ENCODE measurements at regions not wholly inside any gene's neighbourhood (a gene's known extent, or its start where the extent isn't known, plus 50 kb on each side); places are given as distances from the start of the nearest gene placed in this dataset.
A peak's percentile ranks its signal among the peaks of the same experiment; 100 is the strongest.
"Not testable (repeated sequence)": the region's sequence is repeated elsewhere in the genome, so short reads cannot be mapped to it uniquely, and the experiment has no call there.

DNA sequence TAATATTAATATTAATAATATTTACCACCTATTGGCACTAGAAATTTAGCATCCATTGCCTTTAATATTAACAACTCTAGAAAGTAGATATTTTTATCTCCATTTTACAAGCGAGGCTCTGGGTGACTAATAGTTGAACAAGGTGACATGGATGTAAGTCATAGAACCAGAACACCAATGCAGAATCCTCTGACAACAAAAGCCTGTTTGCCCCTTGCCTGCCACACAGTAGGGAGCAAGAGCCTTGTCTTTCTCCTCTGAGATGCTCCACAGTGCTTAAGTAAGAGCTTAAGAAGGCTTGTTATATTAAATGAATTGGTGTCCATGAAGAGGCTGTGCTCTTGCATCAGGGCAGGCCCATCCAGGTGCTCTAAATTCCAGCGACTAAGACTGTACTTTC is 51.2 kb upstream of the LBX1 start:
- DNase-seq (ENCODE audit: low spot score) = no peak

DNA sequence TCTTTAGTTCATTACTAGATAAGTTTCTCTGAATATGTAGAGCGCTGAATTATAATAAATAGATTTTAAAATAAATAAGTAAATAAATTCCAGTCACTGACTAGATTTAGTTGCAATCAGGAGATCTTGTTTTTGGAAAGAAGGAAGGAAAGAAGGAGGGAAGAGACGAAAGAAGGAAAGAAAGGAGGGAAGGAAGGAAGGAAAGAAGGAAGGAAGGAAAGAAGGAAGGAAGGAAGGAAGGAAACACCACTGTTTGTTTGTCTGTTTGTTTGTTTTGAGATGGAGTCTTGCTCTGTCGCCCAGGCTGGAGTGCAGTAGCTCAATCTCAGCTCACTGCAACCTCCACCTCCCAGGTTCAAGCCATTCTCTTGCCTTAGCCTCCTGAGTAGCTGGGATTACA is 51.7 kb upstream of the LBX1 start:
- not testable (repeated sequence) for DNase-seq (ENCODE audit: low spot score)

DNA sequence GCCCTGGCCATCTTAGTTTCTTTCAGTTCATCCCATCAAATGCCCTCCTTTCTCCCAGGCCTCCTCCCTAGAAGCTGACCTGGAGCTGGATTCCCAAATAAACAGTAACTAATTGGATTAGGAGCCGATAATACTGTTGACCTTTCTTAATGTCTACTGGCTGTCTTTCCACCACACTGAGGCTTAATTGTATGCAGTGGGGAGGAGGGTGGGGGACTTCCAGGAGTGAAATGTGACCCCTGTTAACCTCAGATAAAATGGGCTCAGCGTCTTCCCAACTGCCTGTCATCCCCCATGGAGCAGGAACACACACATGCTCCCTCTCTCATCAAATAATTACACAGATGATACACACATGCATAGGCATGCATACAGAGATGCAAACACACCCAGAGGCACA is 53.7 kb upstream of the LBX1 start:
- no peak for DNase-seq (ENCODE audit: low spot score)

DNA sequence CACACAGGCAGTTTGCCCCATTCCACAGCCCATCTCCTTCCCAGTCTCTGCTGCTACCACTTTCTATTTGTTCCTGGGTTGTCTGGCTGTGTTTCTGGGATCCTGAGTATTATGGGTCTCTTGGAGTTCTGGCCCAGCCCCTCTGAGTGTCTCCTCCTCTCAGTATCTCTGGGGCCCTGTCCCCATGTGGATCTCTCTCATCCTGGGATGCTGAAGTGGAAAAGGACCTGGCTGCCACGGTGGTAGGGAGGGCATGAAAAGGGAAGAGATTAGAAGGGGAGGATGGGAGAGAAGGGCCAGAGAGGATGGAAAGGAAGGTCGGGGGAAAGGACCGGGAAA is 54.5 kb upstream of the LBX1 start:
- no peak for DNase-seq (ENCODE audit: low spot score)

DNA sequence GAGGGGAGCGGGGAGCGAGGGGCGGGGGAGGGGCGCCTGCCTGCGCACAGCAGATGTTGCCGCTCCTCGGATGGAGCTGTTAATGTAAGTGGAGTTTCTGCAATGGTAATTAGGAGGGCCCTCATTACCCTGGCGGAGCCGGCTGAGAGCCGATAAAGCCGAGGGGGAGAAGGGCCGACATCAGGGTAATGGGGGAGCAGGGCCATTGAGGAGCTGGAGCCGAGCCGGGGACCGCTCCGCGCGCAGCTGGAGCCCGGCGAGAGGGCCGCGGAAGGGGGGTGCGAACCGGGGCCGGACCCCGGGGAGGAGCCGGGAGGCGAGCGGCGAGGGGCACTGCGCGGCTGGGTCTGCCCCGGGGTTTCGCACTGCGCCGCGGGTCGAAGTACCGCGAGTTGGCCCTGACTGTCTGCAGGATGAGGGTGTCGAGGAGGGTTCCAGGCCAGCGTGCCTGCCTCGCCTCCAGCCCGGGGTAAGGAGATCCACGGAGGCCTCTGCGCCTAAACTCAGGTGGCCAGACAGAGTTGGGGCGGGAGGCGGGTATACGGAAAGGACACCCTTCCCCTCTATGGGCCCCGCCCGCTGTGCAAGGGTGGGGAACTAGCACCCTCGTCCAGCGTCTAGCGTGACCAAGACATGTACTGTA is 55.0 kb upstream of the LBX1 start:
- no peak for DNase-seq (ENCODE audit: low spot score)

DNA sequence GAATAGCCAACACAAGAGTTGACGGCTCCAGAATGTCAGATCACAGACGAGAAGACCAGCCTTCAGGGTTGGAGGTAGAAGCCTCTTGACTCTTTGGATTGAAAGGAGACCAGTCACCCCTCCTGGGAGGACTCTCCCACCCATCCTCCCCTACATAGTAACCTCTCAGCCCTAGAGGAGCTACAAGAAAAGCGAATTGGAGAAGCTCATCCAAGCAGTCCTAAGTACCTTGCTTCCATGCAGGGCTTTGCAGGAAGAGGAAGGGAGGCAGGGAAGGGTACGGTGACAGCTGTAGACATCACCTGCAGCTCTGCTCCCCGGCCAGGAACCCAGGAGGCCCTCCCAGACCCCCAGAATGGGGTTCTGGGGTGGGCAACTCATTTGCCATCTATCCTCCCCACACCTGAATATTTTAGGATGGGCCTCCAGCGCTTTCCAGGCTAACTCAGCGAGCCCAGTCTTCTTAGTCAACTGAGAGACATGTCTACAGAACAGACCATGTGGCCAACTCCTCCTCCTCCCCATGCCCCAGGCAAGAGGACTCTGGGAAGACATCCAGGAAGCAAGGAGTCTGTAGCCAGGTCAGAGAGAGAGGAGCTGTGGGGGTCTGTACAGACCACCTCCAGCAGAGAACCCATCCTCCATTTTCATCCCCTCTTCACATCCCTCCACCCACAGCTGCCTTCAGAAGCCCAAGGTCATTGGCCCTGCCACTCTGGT is 55.6 kb upstream of the LBX1 start:
- DNase-seq (ENCODE audit: low spot score) = no peak

DNA sequence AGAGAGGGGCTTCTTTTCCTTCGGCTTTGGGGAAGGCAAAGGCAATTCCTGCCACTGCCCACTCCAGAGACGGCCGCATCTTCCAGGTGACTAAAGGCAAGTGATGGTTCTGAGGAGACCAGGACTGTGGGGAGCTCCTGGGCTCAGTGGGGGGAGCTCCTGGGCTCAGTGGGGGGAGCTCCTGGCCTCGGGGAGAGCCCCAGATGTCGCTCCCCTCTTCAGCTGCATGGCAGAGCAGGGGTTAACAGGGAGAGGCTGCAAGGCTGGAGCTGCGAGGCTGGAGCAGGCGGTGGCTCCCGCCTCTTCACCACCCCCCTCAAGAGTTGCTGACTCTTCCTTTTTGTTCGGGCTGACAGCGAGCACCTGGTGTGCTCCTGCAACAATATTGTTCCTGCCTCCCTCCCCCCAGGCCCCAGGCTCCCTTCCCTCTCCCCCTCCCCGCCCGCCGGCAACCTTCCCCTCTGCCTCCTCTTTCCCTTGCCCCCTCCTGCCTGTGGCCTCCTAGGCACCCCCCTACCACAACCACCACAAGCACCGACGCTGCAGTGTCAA is 56.3 kb upstream of the LBX1 start:
- DNase-seq (ENCODE audit: low spot score) = no peak

DNA sequence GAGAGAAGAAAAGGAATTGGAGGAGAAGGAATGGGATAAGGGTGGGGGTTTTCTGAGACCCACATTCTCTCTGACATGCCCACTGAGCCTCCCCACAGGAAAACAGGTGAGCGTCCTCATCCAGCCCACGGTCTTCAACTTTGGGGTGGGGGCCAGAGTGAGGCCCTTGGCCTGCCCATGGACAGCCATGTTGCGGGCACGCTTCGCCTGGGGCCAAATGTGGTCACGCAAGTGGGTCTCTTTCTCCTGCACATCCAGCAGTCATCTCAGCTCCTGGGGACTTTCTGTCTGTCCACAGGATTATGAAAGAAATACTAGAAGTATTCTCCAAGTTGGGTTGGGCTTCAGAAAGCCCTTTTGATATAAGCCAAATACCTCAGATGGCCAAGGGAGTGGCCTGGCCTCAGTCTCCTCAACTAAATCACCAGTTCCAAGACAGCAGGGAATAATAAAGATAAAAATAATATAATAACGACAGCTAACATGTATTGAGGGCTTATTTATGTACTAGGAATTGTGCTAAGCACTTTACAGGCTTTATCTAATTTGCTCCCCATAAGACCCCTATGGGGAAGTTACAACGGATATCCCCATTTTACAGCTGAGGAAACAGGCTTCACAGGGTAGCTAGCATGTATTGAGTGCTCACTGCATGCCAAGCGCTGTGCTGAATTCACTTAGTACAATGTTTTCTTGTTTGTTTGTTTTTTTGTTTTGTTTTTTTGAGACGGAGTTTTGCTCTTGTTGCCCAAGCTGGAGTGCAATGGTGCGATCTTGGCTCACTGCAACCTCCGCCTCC is 57.2 kb upstream of the LBX1 start:
- DNase-seq (ENCODE audit: low spot score) = no peak

DNA sequence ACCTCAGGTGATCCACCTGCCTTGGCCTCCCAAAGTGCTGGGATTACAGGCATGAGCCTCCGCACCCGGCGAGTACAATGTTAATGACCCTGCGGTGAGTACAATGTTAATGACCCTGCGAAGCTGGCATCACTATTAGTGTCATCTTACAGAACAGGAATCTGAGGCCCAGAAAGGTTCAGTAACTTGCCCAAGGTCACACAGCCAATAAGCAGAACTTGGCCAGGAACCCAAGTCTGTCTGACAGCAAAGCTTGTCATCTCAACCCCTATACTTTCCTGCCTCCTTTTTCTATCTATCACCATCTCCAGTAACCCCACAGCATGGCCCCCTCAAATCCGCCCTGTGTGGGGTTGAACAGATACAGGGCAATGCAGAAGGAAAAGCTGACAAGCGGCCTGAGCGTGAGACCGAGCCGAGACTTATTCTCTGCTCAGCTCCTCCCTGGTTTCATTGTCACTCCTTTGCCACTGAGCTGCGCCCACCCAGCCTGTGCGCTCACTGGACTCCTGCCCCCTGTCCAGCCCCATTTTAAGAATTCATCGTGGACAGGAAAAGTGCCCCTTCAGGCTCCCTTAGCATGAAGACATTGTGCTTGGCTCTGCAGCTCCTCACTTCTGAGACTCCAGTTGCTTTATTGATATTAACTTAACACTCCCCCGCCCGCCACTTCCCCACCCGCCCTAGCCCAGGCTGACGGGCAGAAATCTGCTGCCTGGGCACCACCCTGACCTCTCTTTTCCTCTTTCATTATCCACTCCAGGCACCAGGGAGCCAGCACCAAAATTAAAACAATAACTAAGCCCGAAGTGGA is 58.1 kb upstream of the LBX1 start:
- DNase-seq (ENCODE audit: low spot score) = no peak

DNA sequence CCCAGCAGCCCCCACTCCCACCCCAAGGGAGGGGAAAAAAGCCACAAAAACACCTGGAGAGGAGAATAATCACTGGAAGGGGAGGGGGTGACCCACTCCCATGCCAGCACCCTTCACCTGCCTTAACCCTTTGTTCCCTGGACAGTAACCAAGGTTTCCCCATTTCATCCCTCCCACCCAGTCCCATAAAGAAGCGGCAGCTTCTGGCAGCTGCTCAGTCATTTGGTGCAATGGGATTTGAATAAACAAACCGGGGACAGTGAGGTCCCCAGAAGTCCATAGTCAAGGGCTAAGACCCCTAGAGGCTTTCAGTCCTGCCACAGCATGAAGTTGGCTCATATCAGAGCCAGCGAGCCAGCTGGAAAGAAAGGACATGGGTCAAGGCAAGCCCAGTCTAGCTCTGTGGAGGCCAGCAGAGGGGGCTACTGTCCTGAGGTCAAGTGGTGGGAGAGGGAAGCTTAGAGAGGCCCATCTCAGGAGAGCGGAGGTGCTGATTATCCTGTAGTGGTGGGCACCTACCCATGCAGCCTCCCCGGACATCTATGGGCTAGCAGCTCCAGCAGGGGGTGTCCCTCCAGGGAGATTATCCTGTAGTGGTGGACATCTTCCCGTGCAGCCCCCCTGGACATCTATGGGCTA is 58.9 kb upstream of the LBX1 start:
- no peak for DNase-seq (ENCODE audit: low spot score)

DNA sequence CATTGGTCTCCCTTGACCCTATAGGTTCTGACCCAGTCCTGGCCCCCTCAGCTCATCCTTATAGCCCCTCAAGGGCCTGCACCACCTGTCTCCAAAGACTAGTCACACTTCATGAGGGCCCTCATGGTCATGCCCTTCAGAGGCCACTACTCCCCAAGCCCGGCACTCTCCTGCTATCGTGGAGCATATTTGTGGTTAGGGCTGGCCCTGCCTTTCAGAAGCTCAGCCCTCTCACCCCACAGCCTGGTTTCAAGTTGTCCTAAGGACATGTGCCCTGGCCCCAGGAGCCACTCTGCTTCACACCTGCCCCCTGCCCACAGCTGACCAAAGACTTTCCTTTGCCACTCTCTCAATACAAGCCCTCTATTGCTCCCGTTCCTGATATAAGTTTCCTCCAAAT is 60.3 kb upstream of the LBX1 start:
- no peak for DNase-seq (ENCODE audit: low spot score)

DNA sequence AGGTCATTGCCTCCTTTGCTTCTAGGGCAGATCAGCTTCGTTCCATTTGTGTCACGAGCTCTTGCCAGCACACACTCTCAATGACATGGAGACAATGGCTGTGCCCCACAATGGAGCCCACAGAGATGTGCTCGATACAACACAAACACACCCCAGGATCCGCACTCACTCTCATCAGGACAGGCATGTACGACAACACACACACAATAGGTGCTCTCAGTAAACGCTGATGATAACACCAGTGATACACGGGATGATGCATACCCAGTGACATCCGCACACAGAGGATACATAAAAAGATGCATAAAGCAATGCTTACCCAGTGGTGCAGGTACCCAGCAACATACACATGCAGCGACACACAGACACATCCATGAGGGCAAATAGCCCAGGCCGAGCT is 61.2 kb upstream of the LBX1 start:
- DNase-seq (ENCODE audit: low spot score) = no peak

DNA sequence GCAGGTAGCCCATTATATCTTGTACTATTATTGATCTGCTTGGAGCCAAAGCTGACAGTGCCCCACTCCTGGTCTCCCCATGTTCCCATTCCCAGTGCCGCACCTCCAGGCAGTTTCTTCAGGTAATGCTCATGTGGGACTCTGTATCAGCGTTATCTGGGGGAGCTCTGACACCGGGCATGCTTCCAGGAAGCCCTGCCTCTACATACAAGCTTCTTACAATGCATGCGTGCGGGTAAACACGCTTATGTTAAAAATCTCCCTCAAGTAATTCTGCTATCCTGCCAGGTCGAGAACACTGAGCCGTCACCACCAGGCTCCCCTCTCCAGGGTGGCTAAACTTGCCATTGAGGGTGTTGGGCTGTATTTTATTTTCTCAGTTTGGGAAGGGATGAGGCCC is 61.6 kb upstream of the LBX1 start:
- DNase-seq (ENCODE audit: low spot score) = no peak

DNA sequence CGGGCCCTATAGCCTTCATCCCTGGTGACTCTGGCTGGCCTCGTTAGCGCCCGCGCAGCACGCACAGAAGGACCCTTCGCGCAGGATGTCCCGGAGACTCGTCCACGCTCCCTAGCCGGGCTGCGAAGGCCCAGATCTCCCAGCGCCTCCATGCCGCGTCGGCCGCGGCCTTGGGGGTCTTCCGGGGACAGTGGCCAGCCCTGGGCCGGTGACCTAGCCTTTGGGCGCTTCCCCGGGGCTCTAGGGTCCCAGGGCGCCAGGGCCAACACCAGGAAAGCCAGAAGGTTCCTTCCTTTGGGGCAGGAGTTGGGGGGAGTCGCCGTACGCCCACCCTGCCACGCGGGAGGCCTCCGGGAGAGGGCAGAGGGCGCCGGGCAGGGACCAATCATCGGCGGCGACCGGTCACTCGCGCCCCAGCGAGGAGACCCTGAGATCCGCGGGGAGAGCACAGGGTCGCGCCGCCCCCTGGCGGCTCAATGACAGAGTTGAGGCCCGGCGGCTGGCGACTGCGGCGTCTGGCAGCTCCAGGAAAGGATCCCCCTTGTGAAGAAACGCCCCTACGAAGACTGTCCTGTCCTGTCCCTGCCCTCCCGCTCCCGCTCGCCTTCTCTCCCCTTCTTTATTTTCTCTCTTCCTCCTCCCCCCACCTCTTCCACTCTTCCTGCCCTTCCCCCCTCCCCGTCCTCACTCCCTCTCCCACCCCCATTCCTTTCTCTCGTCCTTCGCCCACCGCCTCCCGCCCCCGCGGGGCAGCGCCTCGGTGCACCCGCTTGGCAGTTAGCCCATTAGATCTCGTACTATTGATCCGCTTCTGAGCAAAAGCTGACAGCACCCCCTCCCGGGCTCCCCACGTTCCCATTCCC is 62.3 kb upstream of the LBX1 start:
- DNase-seq (ENCODE audit: low spot score) = peak; percentile 34

DNA sequence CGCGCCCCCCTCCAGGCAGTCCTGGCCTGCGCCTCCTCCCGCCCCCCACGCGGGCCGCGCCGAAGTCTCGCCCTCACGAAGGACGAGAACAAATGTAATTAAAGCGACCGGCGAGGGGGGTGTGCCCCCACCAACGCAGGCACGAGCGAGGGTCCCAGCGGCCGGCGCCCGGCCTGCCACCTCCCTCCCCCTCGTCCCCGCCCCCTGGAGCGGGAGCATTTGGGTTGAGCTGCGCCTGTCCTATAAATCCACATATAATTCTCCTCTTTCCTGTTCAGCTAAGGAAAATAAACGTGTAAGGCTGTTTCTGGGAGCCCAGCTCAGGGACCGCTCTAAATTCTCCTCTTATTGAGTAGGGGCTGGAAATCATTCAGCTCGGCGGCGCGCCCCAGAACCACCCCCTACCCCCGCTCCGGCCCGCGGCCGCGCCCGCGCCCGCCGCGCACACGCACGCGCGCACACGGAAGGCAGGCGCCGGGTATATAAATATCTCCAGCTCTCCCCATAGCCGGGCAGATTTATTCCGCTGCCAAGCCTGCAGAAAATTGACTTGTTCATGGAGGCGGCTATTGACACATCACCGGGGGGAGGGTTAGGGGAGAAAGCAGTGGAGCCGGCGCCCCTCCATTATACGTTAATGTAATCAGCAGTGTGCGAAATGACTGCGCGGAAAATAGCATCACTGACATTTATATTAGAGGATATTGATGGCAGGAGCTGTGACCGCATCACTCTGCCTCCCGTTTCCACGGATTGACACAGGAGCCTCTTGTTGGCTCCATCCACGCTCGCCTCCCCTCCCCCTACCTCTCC is 61.6 kb upstream of the BTRC start:
- no peak for DNase-seq (ENCODE audit: low spot score)

DNA sequence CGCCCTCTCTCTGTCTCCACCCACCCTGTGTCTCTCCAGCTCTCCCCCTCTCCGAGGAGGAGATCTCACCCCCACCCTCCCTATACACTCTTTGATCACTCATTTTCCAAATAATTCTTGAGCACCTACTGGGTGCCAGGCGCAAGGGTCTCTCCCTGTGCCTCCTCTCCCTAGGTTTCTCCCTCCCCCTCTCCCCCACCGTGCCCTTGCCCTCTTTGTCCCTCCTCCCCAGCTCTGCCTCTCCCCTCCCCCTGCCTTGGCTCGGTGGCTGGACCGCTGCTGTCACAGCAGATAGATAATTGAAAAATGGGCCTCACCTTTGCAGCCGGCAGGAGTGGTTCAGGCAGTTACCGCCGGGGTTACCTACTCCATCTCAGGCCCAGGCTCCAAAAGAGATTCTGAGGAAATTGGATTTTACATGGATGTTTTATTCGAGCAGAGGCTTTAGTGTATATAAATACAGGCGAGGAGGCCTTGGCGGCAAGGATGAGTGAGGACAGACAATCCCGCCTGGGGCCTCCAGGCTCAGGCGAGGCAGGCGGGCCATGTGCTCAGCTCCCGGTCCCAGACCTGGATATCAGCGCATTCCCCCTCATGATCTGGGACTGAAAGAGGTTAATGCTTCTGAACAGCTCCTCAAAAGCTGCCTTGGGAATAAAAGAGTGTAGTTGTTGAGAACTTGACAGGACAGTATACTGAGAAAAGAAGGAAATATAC is 60.8 kb upstream of the BTRC start:
- no peak for DNase-seq (ENCODE audit: low spot score)

DNA sequence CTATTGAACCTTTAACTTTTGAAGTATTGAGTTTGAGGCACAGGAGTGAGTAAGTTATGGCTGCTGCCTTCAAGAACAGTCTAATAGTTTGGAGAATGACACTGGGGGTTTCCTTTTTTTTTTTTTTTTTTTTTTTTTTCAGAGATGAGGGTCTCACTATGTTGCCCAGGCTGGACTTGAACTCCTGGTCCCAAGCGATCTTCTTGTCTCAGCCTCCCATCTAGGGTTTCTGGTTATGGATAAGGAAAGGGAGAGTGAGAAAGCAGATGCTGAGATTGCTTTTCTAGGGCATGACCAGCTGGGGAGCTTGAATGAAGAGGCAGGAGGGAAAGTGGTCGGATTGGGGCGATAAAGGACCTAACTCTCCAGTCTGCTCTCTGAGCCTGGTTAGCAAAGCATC is 59.9 kb upstream of the BTRC start:
- DNase-seq (ENCODE audit: low spot score) = no peak

DNA sequence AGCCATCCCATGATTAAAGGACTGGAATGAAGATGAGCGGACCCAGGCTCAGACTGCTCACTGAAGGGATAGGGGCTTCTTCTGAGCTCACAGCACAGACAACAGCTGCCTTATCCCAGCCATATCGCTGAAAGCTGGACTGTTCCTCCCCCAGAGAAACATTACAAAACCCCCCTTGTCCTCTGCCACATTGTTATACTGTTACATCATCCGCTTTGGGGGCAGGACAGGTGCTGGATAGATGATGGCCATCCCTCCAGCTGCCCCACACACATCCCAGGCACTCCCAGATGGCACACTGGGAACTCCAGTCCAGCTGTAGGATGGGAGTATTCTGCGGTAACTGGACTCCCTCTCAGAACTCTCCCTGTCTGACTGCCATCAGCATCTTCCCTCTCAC is 58.7 kb upstream of the BTRC start:
- DNase-seq (ENCODE audit: low spot score) = no peak

DNA sequence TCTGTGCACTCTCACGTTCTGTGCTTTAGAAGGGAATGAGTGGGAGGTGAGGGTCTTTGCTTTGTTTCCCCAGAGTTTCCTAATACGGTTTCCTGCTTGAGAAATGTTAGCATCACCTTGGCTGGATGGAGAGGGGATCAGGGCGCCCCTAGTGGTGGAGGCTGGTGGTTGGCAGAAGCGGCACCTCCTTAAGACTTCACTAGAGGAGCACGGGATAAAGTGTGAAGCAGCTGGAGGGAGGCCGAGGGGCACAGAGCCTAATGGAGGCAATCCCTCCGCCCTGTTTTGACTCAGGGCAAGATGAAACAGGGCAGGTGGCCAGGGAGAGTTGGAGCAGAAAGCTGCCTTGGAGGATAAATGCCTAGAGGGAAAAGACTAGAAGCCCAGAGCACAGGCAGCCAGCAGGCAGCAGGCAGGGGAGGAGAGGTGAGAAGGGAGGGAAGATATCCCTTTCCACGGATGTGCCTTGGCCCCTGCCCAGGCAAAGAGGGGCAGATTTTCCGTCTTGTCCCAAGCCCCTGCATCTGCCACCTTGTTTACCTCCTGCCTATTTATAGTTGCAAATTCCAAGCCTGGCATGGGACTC is 56.0 kb upstream of the BTRC start:
- DNase-seq (ENCODE audit: low spot score) = peak; percentile 68
